ENCODE measurements at regions not wholly inside any gene's neighbourhood (a gene's known extent, or its start where the extent isn't known, plus 50 kb on each side); places are given as distances from the start of the nearest gene placed in this dataset.

DNA sequence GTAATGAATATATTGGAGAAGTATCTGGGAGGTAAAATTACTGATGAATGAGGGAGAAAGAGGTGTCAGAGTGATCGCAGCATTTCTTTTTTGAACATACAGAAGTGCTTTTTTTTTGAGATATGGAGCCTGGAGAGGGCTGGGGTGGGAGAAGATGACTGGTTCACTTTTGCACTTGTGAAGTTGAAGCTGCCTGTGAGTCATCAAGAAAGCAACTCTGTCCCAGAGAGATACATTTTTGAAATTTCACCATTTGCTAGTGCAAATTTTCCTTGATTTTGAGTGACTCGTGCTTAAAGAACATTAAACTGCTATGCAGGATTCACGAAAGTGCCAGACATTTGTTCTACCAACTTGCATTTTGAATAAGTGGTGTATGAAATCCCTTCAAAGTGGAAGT is 81.8 kb downstream of the ADRA2A start:
- DNase-seq (ENCODE audit: extremely low read depth, low read depth), result no peak
- TF ChIP-seq CTCF (IDR thresholded peaks at IDR 0.05; ENCODE audit: low read depth, low read length, missing control alignments), result no peak
- H3K4me3 ChIP-seq (replicated peaks; ENCODE audit: low read depth, low read length), result no peak overlapping the region

DNA sequence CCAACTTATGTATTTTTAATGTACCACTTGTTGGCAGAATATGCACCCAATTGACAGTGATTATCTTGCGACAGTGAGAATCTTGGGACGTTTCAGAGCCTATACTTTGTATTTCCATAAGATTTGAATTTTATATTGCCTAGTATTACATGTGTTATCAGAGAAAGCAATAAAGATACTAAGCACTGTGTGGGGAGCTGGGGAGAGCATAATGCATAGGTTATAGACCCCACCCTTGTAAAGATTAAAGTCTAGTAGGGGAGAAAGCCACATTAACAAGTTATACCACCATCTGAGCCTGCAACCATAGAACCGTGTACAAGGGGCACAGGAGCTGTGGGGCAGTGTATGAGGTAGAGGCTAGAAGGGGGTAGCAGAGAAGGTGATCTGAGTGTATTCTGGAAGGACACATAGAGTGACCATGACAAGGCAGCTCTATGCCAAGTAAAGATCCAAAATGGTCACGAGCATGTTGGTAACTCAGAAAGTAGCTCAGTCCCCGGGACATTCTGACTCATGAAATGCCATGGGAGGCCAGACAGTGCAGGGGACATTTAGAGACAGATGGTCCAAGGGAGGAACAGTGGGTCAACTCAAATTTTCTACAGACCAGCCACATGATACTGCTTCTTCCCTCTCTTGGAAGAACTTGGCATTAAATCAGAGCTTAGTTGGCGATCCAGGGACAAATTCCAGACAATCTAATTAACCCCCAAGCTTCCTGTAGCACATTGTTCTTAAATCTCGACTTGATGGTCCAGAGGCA is 84.5 kb downstream of the ADRA2A start:
- TF ChIP-seq CTCF (IDR thresholded peaks at IDR 0.05; ENCODE audit: low read depth, low read length, missing control alignments), result no peak
- DNase-seq (ENCODE audit: extremely low read depth, low read depth), result no peak
- H3K4me3 ChIP-seq (replicated peaks; ENCODE audit: low read depth, low read length), result no peak overlapping the region

DNA sequence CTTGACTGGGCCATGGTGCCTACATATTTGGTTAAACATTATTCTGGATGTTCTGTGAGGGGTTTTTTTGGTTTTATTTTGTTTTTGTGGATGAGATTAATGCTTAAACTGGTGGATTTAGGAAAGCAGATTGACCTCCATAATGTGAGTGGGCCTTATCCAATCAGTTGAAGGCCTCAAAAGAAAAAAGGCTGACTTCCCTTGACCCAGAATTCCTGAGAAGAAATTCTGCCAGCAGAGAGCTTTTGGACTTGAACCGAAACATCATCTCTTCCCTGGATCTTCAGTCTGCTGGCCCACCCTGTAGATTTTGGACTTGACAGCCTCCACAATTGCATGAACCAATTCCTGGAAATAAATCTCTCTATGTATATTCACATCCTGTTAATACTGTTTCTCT is 94.4 kb downstream of the ADRA2A start:
- DNase-seq (ENCODE audit: extremely low read depth, low read depth), result no peak
- no peak overlapping the region for H3K4me3 ChIP-seq (replicated peaks; ENCODE audit: low read depth, low read length)
- TF ChIP-seq CTCF (IDR thresholded peaks at IDR 0.05; ENCODE audit: low read depth, low read length, missing control alignments), result no peak

DNA sequence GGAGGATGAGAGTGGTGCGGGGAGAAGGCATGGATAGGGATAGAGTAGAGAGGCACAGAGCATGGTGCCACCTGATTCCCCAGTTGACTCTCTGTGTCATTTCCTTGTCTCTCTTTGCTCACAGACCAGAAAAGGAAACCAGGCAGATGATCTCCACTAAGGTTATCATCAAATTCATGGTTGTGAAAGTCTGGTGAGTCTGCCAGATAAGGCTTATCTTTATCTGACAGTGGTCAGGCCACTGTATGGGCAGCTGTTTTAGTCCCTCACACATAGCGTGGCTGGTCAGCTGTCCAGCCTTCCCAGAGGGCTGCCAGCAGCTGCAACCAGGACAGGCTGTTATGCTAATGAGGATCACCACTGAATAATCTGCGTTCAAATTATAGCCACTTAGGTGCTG is 99.0 kb downstream of the ADRA2A start:
- H3K4me3 ChIP-seq (replicated peaks; ENCODE audit: low read depth, low read length), result no peak overlapping the region
- no peak for DNase-seq (ENCODE audit: extremely low read depth, low read depth)
- no peak for TF ChIP-seq CTCF (IDR thresholded peaks at IDR 0.05; ENCODE audit: low read depth, low read length, missing control alignments)

GRCh38 chr10:111177379-111177778 is 100.5 kb downstream of the ADRA2A start:
- no peak for DNase-seq (ENCODE audit: extremely low read depth, low read depth)
- H3K4me3 ChIP-seq (replicated peaks; ENCODE audit: low read depth, low read length), result no peak overlapping the region
- no peak for TF ChIP-seq CTCF (IDR thresholded peaks at IDR 0.05; ENCODE audit: low read depth, low read length, missing control alignments)

GRCh38 chr10:111179514-111179913 is 102.7 kb downstream of the ADRA2A start:
- H3K4me3 ChIP-seq (replicated peaks; ENCODE audit: low read depth, low read length), result no peak overlapping the region
- no peak for TF ChIP-seq CTCF (IDR thresholded peaks at IDR 0.05; ENCODE audit: low read depth, low read length, missing control alignments)
- DNase-seq (ENCODE audit: extremely low read depth, low read depth), result no peak

GRCh38 chr10:111186358-111186757 is 109.5 kb downstream of the ADRA2A start:
- H3K4me3 ChIP-seq (replicated peaks; ENCODE audit: low read depth, low read length), result no peak overlapping the region
- no peak for DNase-seq (ENCODE audit: extremely low read depth, low read depth)

More at GRCh38 chr10:111186358-111186757, 109.5 kb downstream of the ADRA2A start:
- no peak for TF ChIP-seq CTCF (IDR thresholded peaks at IDR 0.05; ENCODE audit: low read depth, low read length, missing control alignments)
